ENCODE measurements at regions not wholly inside any gene's neighbourhood (a gene's known extent, or its start where the extent isn't known, plus 50 kb on each side); places are given as distances from the start of the nearest gene placed in this dataset.

- no peak for TF ChIP-seq POLR2AphosphoS5 (IDR thresholded peaks at IDR 0.05; ENCODE audit: low read depth, low read length)
- TF ChIP-seq REST (IDR thresholded peaks at IDR 0.05; ENCODE audit: insufficient read depth in 1 of 2, low read depth in 2 of 2, low read length in 2 of 2) = no peak
- TF ChIP-seq TAF1 (IDR thresholded peaks at IDR 0.05; ENCODE audit: borderline replicate concordance, insufficient read depth, low read length) = no peak
- no peak for TF ChIP-seq FOXP2 (optimal IDR thresholded peaks at IDR 0.05; ENCODE audit: borderline replicate concordance, extremely low read depth, extremely low read length, insufficient read depth)
- TF ChIP-seq SIN3A (IDR thresholded peaks at IDR 0.05; ENCODE audit: borderline replicate concordance, insufficient read depth, low read length) = no peak
These were observed 56.8 kb upstream of the HS3ST2 start for GRCh38 chr16:22757202-22757601.

- TF ChIP-seq SIN3A (IDR thresholded peaks at IDR 0.05; ENCODE audit: borderline replicate concordance, insufficient read depth, low read length) (no peak), REST (IDR thresholded peaks at IDR 0.05; ENCODE audit: insufficient read depth in 1 of 2, low read depth in 2 of 2, low read length in 2 of 2) (no peak), FOXP2 (optimal IDR thresholded peaks at IDR 0.05; ENCODE audit: borderline replicate concordance, extremely low read depth, extremely low read length, insufficient read depth) (no peak), POLR2AphosphoS5 (IDR thresholded peaks at IDR 0.05; ENCODE audit: low read depth, low read length) (no peak), TAF1 (IDR thresholded peaks at IDR 0.05; ENCODE audit: borderline replicate concordance, insufficient read depth, low read length) (no peak)
These were observed 51.5 kb upstream of the HS3ST2 start for GRCh38 chr16:22762486-22762885.

GRCh38 chr16:22763437-22764080 is 50.4 kb upstream of the HS3ST2 start:
- TF ChIP-seq FOXP2 (optimal IDR thresholded peaks at IDR 0.05; ENCODE audit: borderline replicate concordance, extremely low read depth, extremely low read length, insufficient read depth) (no peak), REST (IDR thresholded peaks at IDR 0.05; ENCODE audit: insufficient read depth in 1 of 2, low read depth in 2 of 2, low read length in 2 of 2) (no peak), SIN3A (IDR thresholded peaks at IDR 0.05; ENCODE audit: borderline replicate concordance, insufficient read depth, low read length) (no peak), POLR2AphosphoS5 (IDR thresholded peaks at IDR 0.05; ENCODE audit: low read depth, low read length) (no peak), TAF1 (IDR thresholded peaks at IDR 0.05; ENCODE audit: borderline replicate concordance, insufficient read depth, low read length) (no peak)
